ENCODE measurements at regions not wholly inside any gene's neighbourhood (a gene's known extent, or its start where the extent isn't known, plus 50 kb on each side); places are given as distances from the start of the nearest gene placed in this dataset.

- DNase-seq, result no peak
Measured at GRCh38 chr10:4330636-4331035, 495.4 kb upstream of the AKR1E2 start.

- no peak for DNase-seq
Measured at GRCh38 chr10:4329225-4329624, 496.8 kb upstream of the AKR1E2 start.

- no peak for DNase-seq
Measured at GRCh38 chr10:4326647-4327046, 499.4 kb upstream of the AKR1E2 start.

DNA sequence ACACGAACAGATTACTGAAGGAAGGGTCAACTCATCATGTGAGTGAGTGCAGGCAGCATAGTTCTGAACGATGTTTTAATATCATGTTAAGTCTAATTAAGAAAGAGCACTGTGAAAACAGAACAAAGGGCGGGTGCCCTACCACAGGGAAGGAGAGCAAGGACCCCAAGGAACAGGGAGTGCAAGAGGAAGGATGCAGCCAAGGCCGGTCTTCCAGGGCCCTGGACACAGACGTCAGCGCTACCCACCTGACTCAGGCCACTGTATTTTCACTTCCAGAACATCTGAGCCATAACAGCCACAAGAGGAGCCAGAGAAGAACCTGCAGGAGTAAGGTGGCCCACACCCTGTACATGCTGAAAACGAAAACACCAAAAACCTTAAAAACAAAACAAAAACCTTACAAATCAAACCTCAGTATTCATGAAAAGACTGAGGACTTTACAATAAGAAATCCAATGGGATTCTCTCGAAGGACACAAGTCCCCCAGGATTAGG is 506.1 kb upstream of the AKR1E2 start:
- no peak for DNase-seq

- no peak for DNase-seq
Measured at GRCh38 chr10:4316161-4316810, 509.7 kb upstream of the AKR1E2 start.

GRCh38 chr10:4315551-4315950 is 510.5 kb upstream of the AKR1E2 start:
- no peak for DNase-seq

GRCh38 chr10:4313051-4313450 is 513.0 kb upstream of the AKR1E2 start:
- no peak for DNase-seq

DNA sequence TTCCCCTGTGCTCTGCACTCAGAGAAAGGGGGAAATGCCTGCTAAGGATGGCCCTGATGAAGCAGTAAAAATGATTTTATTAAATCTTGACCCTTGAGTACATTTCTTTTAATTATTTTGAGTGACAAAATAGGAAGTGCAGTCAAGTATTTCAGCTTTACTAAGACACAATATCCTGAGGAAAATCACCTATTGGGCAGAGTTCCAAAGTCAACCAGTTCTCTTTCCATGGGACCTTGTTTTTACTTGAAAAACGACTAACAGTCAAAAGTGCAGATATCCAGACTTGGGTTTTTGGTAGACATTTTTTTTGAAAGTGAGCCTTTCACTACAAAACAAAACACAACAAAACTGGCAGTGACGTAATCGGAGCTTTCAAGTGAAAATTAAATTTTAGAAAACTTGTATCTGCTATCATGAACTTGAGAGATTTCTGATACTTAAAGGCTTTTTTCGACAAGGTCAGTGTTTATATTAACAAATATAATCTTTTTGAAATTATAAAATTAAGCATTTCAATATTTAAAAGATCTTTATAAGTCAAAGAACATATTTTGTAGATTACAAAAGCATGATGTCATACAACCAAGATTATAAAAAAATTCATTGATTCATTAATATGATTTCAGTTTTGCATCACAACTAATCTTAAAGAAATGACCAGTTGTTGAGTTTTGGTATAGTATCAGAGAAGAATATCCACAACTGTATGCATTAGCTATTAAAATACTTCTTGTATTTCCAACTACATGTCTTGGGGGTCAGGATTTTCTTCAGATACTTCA is 513.8 kb upstream of the AKR1E2 start:
- no peak for DNase-seq

GRCh38 chr10:4310172-4310571 is 515.8 kb upstream of the AKR1E2 start:
- no peak for DNase-seq

GRCh38 chr10:4307910-4308309 is 518.1 kb upstream of the AKR1E2 start:
- DNase-seq, result no peak

- no peak for DNase-seq
Measured at GRCh38 chr10:4306871-4307270, 519.1 kb upstream of the AKR1E2 start.

DNA sequence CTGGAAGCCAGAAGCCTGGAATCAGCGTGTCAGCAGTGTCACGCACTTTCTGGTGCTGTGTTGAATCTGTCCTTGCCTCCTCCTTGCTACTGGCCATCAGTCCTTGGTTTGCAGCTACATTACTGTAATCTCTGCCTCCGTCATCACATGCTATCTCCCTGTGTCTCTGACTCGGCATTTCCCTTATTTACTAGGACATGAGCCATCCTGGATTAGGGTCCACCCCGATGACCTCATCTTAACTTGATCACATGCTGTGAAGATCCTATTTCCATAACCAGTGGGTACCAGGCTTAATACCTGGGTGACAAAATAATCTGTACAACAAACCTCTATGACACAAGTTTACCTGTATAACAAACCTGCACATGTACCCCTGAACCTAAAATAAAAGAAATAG is 518.0 kb upstream of the KLF6 start:
- DNase-seq, result no peak

- no peak for DNase-seq
Measured at GRCh38 chr10:4301291-4302045, 516.5 kb upstream of the KLF6 start.

- no peak for DNase-seq
Measured at GRCh38 chr10:4296161-4296560, 511.2 kb upstream of the KLF6 start.

- no peak for DNase-seq
Measured at GRCh38 chr10:4294996-4295792, 510.2 kb upstream of the KLF6 start.

DNA sequence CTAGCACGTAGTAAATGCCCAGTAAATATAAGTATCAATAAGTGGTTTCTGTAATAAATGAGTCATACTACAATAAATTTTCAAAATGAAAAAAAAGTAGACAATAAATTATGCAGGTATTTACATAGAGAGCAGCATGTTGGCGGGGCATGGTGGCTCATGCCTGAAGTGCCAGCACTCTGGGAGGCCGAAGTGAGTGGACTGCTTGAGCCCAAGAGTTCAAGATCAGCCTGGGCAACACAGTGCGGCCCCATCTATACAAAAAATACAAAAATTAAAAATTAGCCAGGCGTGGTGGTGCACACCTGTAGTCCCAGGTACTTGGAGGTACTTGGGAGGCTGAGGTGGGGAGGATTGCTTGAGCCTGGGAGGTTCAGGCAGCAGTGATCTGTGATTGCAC is 509.3 kb upstream of the KLF6 start:
- no peak for DNase-seq

DNA sequence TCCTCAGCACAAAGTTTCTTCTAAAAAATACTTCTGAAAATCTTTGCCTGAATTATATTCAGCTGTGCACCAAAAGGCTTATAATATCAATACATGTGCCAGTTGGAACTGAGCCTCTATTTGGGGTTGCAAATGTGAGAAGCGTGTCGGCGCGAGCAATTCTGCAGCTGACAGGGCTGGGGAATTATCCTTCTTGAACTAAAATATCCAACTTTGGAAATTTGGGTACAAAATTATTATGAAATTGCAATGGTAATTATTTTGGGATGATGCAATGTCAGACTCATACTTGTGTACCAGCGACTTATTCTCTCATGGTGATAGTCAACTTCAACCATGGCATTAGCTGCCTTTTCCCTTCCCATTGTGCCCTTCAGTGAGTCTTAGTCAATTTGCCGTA is 507.0 kb upstream of the KLF6 start:
- DNase-seq, result no peak

DNA sequence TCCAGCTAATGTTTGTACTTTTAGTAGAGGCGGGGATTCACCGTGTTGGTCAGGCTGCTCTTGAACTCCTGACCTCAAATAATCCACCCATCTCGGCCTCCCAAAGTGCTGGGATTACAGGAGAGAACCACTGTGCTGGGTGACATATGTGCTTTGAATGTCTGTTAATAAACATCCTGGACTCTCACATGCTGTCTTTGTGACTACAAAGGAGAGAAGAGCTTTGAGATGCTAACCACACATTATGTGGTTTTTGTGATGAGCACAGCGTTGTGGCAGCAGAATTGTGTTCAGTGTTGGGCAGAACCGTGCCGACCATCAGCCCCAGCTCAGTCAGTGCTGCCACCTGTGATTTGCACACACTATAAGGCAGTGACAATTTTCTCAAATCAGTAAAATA is 500.1 kb upstream of the KLF6 start:
- no peak for DNase-seq

GRCh38 chr10:4283846-4284610 is 499.0 kb upstream of the KLF6 start:
- DNase-seq, result no peak

DNA sequence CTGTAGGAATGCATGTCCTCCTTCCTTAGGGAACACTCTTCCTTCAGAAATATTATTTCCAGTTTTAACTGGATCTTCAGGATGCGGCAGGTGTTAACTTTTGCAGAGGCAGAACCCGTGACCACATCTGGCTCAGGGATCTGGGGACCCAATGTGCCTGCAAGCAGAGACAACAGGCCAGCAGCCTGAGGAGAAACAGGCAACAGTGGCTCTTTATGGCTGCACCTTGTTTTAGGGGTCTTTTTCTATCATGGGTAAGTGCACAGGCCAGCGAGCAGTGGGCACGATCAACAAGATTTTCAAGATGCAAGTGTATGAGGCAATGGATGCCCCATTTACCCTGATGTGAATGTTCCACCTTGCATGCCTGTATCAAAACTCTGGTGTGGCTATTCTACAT is 497.5 kb upstream of the KLF6 start:
- no peak for DNase-seq

DNA sequence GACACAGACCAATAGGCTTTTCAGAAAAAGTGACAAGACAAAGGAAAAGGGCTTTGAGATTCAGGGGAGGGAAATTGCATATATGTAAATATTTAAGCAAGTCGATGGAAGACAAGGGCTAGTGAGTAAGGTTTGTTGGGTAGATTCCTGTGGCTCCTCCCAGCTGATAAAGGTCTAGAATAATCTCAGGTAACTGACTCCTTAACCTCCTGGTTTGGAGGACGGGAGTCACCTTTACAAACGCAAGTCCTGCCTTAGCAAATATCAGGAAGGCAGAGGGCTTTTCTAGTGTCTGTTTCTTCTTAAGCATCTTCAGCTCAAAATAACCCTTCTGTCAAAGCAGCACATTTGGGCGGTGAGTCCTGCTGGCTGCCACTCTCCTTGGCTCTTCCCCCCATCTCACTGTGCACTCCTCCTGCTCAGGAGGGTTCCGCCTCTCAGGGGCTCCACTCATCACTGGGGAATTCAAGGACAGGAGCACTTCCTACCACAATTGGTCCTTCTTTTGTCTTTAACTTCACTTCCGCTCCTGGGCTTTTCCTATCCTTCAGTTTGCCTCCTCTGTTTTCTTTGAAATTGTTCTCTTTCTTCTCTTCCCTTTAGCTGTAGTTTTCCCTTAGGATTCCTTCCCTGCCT is 496.3 kb upstream of the KLF6 start:
- no peak for DNase-seq
